AG04450 (cell line): ENCODE measurements at regions not wholly inside any gene's neighbourhood (a gene's known extent, or its start where the extent isn't known, plus 50 kb on each side); places are given as distances from the start of the nearest gene placed in this dataset.

Source experiments
- CTCF ChIA-PET: fragments of 300-600, 350-600 bp; formaldehyde crosslinking; extraction: SDS; loops from one replicate; lab custom pipeline; 2022; ENCODE audit warnings: antibody characterized with exemption, inconsistent platforms; lab: Charles Lee
- POLR2A ChIA-PET: fragments of 350-600 bp; formaldehyde crosslinking; extraction: SDS; loops from one replicate; lab custom pipeline; 2021; ENCODE audit warnings: antibody characterized with exemption, inconsistent platforms; lab: Yijun Ruan, JAX
- DNase-seq: peaks from one replicate; pipeline ENCODE4 v3.0.0-alpha.2; 2011; ENCODE audit warnings: low read depth, low spot score
- H3K27ac ChIP-seq: one replicate; pipeline ENCODE4 v1.5.1; 2012; ENCODE audit warnings: low read depth, low read length, control low read depth
- H3K27me3 ChIP-seq: one replicate; pipeline ENCODE4 v1.6.0; 2012; ENCODE audit warnings: low read length; ENCODE audit not compliant: control insufficient read depth, insufficient read depth
- H3K4me3 ChIP-seq: 2 replicates; pipeline ENCODE4 v1.5.1; 2011; ENCODE audit warnings: mild to moderate bottlenecking, low read depth, low read length, control low read depth
- H3K9me3 ChIP-seq: 2 replicates; pipeline ENCODE4 v1.5.1; 2012; ENCODE audit warnings: low read length; ENCODE audit not compliant: control insufficient read depth, insufficient read depth
- CTCF ChIP-seq: IDR thresholded peaks from 2 replicates; pipeline ENCODE4 v1.5.1; 2011; ENCODE audit warnings: low read depth, low read length, control low read depth, inconsistent platforms

DNA sequence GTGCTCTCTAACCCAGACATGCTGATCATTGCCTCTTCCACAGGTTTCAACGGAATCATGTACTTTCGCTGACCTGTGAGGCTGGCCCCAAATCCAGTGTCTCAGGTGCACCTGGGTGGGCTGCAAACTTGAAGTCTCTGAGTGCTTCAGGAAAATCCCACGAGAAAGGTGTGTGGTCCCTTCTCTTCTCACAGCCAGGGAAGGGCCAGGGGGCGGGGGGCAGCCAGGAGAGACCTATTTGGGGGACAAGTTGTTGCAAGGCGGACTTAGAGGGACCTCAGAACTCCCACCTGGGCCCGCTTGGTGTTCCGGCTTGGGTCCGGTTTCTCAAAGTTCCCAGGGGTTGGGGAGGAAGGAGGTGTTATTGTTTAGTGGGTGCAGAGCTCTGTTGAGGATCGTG is 80.0 kb downstream of the HMX1 start:
- Histone ChIP-seq H3K9me3 (peaks cover 66% of the 10 kb centered on the region), H3K27ac (no peak overlapping the region), H3K4me3 (no peak overlapping the region), H3K27me3 (no peaks in the 10 kb centered on the region)
- ChIA-PET POLR2A (no interaction called here), CTCF (no interaction called here)
- TF ChIP-seq CTCF, result no peak
- DNase-seq, result no peak

- Histone ChIP-seq H3K4me3 (no peak overlapping the region), H3K9me3 (peaks cover 71% of the 10 kb centered on the region), H3K27ac (no peak overlapping the region), H3K27me3 (no peaks in the 10 kb centered on the region)
- no peak for DNase-seq
- POLR2A ChIA-PET, result no interaction called here
- CTCF ChIA-PET, result no interaction called here
- no peak for TF ChIP-seq CTCF
These were observed 80.9 kb downstream of the HMX1 start for GRCh38 chr4:8790749-8791148.

- CTCF ChIA-PET, result no interaction called here
- no peak for DNase-seq
- no peak for TF ChIP-seq CTCF
- peaks cover 83% of the 10 kb centered on the region for H3K9me3 ChIP-seq
- no peak overlapping the region for H3K4me3 ChIP-seq
- H3K27ac ChIP-seq, result no peak overlapping the region
- H3K27me3 ChIP-seq, result no peaks in the 10 kb centered on the region
- POLR2A ChIA-PET, result no interaction called here
These were observed 83.5 kb downstream of the HMX1 start for GRCh38 chr4:8788174-8788573.

DNA sequence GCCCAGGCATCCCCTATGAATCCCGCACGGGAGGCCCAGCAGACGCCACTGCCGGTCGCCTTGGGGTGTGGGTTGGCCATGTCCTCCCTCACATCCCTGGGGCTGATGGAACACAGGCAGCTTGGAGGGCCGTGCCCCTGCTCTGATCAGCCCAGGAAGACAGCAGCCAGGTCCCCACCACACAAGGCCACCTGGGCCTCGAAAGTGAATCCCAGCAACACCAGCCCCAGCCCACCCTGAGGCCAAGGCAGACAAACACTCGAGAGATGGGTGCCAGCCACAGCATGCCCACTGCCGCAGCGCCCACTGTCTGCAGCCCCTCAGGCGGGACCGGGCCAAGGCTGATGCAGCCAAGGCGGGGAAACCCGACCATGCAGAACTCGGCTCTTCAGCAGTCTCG is 85.5 kb downstream of the HMX1 start:
- CTCF ChIA-PET, result no interaction called here
- no peaks in the 10 kb centered on the region for H3K27me3 ChIP-seq
- DNase-seq, result no peak
- TF ChIP-seq CTCF, result no peak
- no peak overlapping the region for H3K4me3 ChIP-seq
- peaks cover 95% of the 10 kb centered on the region for H3K9me3 ChIP-seq
- POLR2A ChIA-PET, result no interaction called here
- no peak overlapping the region for H3K27ac ChIP-seq

GRCh38 chr4:8785656-8786142 is 85.9 kb downstream of the HMX1 start:
- no peak for TF ChIP-seq CTCF
- DNase-seq, result no peak
- ChIA-PET CTCF (no interaction called here), POLR2A (no interaction called here)
- H3K9me3 ChIP-seq, result peaks cover 95% of the 10 kb centered on the region
- no peaks in the 10 kb centered on the region for H3K27me3 ChIP-seq
- H3K27ac ChIP-seq, result no peak overlapping the region
- H3K4me3 ChIP-seq, result no peak overlapping the region
